GM18909 (cell line): ENCODE measurements at regions not wholly inside any gene's neighbourhood (a gene's known extent, or its start where the extent isn't known, plus 50 kb on each side); places are given as distances from the start of the nearest gene placed in this dataset.

Experiments
- ATAC-seq: cut with Tn5 transposase; IDR thresholded peaks from one replicate; pipeline ENCODE4 v1.9.1; 2021; ENCODE audit warnings: mild to moderate bottlenecking; ENCODE audit not compliant: unreplicated experiment, poor library complexity

DNA sequence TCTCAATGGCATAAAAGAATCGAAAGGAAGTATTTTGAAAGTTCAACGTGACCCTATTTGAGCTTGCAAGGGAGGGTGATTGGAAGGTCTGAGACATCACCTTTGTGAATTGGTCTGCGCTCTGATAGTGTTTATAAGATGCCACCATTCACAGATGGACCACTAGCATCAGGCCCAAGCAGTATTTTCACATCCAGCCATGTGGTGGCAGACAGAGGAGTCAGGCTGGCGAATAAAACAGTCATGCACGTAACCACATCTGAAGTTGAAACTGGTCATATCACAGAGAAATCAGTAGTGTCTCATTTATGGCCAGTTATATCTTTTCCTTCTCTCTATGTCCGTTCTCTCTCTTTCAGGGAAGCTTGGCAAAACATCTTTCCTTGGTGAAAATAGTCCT lies 170.1 kb upstream of the ONECUT1 start:
- no peak for ATAC-seq

DNA sequence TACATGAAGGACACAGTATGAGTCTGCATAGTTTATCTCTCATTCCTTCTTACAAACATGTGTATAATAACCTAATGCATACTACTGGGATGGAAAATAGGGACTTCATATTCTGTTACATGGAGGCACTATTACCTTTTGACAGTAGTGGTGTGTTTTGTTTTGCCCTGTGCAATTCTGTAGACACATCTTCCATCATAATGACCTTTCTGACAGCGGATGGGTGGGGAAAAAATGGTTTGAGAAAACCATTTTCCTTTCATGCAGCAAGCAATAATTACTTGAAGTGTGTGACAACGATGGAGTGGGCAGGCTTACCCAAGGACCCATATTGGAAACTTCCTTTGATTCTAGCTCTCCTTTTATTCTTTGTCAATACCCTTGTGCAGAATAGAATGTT lies 153.6 kb upstream of the ONECUT1 start:
- ATAC-seq: no peak

DNA sequence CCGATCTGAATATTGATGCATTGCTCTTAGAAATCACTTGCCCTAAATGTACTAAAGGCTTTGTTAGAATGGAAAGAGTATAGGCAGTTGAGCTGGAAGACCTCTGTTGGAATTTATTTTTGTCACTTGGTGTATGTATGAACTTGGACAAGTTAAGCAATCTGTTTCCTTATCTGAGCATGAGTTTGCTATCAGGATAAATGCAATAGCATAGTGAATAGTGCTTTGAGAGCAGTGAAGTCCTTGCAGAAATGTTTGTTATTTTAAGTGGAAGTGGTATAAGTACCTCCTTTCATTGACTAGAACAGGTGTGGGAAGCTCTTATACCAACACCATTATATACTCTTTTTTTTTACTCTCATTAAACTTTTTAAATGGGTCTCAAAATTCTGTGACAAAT lies 146.4 kb upstream of the ONECUT1 start:
- ATAC-seq: no peak

DNA sequence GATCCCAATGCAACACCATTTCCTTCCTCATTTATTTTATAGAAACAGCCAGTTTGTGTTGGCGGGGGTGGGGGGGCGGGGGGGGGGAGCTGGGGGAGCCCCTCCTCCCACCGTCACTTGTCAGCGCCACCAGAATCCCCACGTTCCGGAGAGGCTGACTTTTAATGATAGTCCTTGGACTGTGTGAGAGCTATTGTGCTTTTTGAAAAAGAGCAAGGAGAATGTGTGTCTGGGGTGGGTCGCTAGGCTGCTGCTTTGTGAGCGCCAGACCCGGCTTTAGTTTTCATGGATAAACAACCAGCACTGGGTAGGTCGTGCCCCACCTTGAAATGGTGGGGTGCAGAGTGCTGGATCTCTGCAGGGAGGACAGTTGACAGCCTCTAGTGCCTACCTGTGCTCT lies 135.0 kb upstream of the ONECUT1 start:
- ATAC-seq: no peak

DNA sequence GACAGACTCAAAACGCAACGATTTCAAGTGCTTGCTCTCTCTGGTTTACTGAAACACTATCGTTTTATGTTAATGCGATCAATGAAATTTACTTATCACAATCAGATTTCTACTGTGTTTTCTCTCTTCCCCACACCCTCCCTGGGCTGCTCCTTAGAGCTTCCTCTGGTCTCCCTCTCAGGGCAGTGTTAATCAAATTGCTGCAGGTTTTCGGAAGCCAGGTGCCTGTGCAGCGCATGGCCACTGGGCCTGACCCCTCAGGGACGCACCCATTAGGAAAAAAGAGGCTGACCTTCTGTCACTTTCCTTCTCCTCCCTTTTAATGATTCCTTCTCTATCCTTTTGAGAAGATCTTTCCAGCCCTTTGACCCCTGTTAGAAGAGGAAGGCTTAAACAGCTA lies 134.5 kb upstream of the ONECUT1 start:
- no peak for ATAC-seq

DNA sequence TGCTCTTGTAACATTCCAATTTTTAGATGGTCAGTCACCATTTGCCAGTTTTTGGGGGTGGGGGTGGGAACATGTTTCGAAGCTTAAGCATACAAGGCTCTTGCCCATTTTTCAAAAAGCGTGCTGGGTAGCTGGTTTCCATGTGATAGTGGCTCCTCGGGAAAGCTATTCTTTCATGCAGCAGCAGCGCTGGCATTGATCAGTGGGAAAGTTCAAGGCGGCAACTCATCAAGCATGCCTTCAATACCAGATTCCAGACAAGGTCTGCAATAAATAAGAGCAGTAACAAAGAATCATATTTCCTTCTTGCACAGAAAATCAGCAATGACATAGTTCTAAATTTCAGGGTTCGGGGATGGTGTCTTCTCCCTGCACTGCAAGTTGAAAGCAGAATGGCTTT lies 133.5 kb upstream of the ONECUT1 start:
- no peak for ATAC-seq

DNA sequence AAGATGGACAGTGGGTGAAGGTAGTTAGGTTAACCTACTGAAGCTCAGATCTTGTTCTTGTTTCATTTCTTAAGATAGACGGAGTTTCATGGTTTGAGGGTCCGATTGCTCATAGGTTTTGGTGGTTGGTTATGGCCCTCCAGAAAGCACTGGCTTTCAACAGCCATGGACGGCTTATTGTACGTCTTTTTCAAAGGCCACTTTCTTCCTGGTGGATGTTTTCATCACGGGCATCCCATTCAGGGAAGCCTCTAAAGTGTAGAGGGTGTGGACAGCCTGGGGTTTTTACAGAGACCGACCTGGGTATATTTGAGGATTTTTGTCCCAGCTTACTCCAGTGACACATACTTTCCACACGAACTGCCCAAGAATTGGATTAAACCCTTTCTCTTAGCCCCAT lies 132.7 kb upstream of the ONECUT1 start:
- ATAC-seq: no peak

DNA sequence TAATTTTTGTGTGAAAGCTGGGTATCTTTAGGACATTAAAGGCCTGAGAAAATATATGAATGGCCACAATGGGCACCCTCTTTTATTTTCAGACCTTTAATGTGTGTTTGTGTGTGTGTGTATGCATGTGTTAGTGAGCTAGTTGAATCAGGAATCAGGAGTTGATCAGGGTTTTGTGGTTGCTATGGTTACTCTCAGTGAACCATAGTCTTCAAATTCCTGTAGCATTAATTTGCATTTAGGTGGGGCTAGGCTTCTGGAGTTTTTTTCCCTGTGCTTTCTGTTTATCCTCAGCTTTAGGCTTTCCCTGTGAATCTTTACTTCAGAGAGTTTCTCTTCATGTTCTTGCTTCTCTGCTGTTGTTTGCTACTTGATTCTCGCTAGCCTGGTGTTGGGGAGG lies 122.0 kb upstream of the ONECUT1 start:
- no peak for ATAC-seq

DNA sequence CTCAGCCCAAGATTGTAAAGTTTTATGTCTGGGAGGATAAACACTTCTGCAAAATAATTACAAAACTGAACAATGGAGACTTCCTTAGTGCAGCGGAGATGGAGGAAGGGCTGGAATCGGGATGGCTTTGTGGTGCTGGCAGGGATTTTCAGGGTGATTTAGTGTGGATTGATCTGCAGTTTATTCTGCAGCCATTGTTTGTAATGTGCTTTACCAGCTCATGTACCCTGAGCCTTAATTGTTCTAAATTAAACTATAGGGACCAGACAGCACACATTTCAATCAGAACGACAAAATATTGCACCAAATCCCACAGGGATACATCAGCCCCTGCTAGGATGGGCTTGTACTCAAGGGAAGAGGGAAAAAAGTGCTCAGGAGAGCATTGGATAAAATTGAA lies 103.2 kb upstream of the ONECUT1 start:
- no peak for ATAC-seq

DNA sequence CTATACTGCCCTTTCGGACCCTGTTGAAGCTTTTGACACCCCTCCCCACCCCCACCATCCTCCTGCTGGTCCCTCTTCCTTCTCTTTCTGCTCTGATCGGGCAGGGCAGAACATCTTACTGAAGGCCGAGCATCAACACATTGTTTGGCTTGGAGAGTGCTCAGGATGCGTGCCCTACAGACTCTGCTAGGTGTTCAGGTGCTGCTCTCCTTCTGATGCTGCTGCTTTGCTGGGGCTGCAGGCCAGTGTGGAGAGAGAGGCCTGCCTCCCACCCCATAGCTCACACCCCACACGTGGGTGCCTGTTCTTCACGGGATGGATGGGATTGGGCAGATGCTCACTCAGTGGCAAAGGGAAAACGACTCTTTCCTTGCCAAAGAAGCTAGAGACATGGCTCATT lies 89.8 kb upstream of the ONECUT1 start:
- ATAC-seq: no peak

DNA sequence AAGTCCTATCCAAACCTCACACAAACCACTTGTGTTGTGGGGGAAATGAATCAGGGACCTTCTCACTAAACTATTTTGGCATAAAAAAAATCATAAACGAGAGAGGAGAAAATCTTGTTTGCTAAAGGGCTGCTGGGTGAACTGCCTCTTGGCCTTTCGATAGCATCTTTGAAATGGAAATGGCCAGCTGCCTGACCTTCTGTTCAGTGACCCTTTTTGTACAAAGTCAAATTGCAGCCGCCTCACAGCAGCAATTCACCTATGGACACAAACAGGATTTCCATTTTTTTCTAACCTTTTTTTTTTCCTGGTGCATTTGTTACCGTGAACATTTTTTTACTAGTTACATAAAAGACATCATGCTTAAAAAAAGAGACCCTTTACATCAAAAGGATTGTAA lies 89.0 kb upstream of the ONECUT1 start:
- ATAC-seq: no peak

DNA sequence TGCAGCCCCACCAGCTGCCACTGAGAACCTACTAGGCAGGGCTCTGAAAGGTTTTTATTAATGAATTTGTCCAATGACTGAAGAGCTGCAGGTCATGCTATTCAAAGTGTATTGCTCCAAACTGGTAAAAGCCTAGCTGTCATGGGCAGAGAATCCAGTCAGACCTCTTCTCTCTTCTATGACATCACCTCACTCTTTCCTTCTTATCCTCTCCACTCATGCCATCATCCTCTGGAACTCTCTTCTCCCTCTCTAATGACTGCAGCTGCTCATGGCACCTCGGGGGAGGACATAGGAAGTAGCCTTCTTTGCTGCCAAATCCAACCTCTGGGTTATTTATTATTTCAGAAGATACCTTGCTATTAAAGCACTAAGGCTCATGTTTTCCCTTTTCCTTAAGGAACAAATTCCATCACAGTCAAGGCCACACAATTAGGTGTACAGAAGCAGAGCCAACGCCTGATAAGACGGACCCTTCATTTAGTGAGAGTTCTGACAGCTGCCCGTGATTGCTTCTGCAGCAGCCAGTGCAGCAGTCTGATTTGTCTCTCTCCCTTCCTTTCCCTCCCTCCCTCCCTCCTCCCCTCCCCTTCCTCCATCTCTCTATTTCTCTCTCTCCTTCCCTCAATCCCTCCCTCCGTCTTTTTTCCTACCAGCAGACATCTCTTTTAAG lies 87.0 kb upstream of the ONECUT1 start:
- no peak for ATAC-seq

DNA sequence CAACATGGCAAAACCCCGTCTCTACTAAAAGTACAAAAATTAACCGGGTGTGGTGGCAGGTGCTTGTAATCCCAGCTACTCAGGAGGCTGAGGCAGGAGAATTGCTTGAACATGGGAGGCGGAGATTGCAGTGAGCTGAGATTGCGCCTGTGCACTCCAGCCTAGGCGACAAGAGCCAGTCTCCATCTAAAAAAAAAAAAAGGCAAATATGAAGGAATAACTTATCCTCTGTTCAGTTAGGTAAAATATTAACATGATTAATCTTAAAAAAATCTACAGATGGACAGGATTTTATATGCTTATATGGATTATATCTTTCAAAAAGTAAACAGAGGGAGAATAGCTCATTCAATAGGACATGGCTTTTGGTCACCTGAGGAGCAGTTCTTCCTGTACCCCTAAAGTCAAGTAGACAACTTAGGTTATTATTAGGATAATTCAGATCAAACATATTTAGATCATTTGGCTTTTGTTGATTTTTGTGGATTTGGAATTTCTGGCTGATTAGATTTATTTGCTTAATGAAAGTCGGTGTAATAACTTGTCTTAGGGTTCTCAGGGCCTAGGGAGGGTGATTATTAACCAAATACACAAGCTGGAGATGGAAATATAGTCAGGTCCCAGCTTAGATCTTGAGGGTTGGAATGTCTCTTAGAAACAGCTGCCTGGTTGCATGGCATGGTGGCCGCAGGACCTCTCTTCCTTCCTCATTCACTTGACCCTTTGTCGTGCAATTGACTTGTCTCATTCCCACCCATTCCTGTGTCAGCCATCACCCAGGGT lies 82.1 kb upstream of the ONECUT1 start:
- ATAC-seq: no peak

DNA sequence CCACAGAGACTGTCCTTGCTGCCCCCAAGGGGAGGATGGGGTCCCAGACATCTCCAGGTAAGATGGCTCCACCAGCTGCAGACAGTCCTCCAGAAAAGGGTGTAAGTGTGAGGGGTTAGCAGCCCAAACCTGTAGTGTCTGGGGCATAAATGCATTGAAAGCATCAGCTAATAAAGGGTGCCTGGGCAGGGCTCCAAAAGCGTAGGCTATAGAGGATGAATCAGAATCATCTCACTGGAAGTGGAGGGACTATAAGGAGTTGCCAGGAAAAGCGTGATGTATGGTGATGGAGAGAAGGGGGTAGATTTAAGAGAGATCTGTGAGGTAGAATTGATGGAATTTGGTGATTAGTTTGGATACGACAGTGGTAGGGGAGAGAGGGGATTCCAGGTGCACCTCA lies 79.9 kb upstream of the ONECUT1 start:
- no peak for ATAC-seq

DNA sequence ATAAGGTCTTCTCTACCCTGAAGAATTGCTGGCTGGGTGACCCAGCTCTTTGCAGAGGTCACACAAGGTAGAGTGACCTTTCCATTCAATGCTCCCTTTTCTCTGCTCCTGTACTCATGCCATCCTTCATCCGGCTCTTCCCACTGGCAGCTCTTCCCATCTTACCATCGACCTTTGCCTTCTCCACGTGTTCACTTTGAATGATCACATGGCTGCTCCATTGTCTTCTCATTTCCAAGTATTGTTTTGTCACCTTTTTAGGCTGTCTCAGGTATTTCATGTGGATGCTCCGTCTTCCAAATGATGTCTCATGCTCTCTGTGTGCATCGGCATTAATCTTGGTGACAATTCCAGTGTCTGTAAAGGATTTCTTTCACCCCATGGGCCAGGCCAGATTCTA lies 76.6 kb upstream of the ONECUT1 start:
- ATAC-seq: no peak

DNA sequence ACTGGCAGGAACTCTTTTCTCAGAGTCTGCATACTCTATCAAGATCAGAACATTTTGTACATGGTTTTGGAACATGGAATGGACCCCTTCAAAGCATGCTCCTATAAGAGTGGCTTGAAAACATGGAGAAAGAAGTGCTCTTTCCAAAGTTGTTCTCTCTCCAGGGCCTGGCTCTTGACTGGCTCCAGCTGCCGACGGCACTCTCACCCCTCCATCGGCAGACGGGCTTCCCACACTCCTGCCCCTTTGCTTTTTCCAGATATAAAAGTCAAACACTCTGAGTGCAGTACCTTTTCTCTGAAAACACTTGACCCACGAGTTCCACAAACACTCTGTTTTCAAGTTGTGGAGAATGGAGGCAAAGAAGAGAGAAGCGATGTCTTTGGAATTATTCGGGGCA lies 72.5 kb upstream of the ONECUT1 start:
- ATAC-seq: no peak

DNA sequence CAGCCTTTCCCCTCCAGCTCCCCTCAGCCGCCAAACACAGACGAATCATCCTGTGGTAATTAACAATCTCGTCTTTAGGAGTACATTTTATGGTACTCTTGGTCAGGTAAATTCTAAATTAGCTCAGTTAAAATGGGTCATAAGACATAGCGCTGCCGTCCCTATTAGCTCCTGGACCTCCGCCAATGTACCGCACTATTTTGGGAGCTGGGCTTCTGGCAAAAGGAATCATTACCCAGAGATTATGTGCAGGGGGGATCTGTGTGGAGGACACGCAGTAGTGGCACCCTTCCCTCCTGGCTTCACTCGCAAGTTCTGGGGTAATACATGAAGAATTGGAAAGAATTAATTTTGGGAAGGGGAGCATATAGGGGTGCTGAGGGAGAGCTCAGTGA lies 68.6 kb upstream of the ONECUT1 start:
- ATAC-seq: no peak

DNA sequence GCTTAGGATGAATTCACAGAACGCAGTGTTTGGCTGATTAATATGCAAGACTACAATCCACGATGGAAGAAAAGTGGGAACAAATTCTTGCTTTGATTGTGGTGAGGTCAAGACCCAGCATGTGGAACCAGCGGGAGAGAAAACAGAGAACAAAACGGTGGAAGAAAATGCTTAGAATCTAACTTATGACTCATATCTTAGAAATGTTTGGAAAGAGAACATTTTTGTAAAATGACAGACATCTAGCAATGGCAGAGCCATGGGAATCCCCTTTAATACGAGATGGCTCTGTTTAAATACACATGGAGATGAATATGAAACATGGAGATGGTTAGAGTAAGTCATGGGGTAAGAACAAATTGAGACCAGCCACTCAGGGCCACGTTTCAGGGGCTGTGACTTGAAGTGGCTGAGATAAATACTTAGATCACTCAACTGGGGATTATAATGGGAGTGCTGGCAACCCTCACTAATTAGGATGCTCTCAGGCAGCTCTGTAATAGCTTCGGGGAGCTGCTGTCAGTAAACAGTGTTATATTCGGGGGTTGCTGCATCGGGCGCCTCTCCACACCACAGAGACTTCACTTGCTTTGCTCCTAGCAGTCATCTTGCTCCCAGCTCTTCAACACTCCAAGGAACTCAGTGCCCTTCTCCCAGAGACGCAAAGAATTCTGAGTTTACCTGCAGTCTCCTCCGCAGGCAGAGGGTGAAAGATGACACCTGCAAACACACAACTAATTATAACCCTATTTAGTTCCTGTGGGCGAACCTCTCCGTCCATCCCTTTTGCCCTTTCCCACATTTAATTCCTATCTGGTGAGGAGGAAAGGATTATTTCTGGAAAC lies 68.0 kb upstream of the ONECUT1 start:
- no peak for ATAC-seq

DNA sequence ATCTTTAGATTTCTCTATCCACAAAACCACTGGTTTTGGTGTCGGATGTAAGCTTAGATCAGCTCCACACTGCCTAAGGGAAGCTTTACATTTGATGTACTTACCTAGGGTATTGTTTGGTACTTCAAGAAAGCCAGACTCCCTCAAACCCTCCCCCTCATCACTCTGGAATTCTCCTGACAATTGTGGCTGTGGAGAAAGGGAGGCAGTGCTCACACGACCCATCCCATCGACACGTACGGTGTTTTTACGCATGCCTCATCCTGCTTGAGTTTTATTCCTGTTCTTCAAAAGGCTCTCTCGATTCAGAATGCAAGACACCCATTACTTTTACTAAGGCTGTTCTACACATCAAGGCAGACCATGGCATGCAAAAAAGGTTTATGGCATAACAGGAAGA lies 67.3 kb upstream of the ONECUT1 start:
- no peak for ATAC-seq

DNA sequence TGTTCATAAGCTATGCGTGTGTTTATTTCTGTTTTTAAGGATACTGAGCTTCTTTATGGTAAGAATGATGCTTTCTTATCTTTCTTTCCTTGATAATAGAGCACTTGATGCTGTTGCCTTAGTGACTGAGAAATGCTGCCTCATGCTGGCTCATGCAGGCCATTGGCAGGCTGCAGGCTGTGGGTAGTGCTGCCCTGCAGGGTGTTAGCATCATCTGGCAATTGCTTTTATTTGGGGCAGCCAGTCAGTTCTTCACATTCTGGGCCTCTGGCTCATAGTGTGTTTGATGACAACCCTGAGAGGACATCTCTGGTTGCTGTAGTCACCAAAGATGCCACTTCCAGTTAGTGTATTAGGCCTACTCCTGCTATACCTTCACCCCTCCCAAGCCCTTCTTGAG lies 66.2 kb upstream of the ONECUT1 start:
- ATAC-seq: no peak

DNA sequence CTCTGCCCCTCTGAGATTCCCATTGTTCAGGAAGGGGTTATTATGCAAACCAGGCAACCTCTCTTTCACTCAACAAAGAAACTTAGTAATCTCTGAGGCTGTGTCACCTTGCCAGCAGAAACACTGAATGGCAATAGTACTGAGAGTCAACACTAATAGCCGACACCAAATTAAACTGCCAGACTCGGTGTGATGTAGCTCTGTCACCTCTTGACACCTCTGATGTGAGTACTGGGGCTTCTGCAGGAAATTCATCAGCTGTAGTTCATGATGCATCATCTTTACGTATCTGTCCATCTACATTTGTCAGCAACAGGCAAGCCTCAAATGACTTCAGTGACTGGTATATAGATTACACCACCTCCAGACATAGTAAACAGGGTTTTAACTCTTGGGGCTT lies 65.0 kb upstream of the ONECUT1 start:
- ATAC-seq: no peak
